ENCODE measurements at regions not wholly inside any gene's neighbourhood (a gene's known extent, or its start where the extent isn't known, plus 50 kb on each side); places are given as distances from the start of the nearest gene placed in this dataset.

DNA sequence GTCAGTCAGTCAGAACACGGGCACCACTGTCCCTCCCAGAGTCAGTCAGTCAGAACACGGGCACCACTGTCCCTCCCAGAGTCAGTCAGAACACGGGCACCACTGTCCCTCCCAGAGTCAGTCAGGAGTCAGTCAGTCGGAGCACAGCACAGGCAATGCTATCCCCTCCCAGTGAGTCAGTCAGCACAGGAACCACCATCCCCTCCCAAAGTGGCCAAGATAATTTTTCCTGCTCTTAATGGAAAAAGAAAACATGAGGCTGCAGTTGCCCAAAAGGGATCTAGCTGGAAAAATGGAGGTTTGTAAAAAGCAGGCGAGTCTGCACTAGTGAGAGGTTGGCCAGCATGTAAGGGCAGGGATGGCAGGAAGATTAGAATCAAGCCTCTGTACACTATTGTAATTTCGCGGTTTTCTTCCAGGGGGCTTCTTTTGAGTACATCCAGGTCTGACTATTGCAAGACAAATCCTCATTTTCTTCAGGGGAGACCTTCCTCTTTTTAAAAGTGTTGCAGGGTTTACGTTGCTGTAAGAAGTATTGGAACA, 213.8 kb downstream of the SIPA1L2 start:
- peak; percentile 45 for DNase-seq (ENCODE audit: low read depth)

DNA sequence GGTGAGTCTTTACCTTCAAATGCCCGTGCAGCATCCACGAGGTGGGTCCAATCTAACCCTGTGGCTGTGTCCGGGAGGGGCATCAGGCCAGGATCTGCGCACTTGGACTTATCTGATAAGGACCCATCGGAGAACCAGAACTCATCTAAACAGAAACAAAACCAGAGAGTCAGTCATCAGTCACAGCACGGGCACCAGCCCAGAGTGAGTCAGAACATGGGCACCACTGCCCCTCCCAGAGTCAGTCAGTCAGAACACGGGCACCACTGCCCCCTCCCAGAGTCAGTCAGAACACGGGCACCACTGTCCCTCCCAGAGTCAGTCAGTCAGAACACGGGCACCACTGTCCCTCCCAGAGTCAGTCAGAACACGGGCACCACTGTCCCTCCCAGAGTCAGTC, 214.5 kb downstream of the SIPA1L2 start:
- DNase-seq (ENCODE audit: low read depth) = peak; percentile 36

DNA sequence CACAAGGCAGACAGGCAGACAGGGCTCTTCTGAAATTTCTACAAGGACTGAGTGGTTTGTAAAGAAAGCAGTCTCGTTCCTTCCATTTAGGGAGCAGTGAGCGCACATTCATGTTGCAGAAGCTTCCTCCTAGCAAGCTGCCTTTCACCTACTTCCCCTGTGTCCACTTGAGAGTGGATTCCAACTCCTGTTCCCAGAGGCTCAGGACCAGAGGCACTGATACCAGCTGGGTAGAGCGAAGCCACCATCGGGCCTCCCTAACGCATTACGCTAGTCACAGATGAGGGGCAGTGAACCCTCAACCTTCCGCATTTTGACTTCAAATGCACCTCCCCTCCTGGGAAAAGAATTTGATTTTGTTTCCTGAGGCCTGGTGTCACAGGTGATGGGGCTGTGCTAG, 215.8 kb downstream of the SIPA1L2 start:
- DNase-seq (ENCODE audit: low read depth) = no peak

DNA sequence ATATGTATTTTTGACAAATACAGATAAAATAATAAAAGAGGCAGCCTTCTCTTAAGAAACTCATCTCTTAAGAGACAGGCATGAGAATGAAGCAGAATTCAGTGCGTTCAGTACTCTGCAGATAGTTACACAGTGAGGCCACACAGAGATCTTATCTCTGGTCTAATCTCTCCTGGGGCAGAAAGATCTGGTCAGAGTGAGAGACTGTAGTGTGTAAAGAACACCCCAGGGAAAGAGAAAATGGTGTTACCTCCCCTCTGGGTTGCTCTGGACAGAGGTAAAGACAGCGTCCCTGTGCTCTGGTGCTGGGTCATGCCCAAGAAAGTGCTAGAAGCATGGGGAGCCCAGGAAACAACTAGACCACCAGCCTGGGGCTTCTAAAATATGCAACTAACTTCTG, 216.3 kb downstream of the SIPA1L2 start:
- DNase-seq (ENCODE audit: low read depth) = no peak

DNA sequence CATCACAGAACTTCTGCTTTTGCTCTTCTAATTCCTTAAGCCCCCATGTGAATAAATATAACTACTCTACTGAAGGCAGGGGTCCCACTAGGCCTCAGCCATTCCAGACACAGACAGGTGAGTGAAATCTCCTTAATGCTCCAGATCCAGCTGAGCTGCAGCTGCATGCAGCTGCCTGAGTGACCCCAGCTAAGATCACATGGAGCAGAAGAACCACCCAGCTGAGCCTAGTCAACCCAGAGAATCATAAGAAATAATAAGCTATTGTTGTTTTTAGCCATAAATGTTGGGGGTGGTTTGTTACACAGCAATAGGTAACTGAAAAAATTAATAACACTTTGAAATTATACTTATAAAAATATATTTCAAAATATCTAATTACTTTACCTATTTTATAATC, 220.3 kb downstream of the SIPA1L2 start:
- DNase-seq (ENCODE audit: low read depth) = no peak

DNA sequence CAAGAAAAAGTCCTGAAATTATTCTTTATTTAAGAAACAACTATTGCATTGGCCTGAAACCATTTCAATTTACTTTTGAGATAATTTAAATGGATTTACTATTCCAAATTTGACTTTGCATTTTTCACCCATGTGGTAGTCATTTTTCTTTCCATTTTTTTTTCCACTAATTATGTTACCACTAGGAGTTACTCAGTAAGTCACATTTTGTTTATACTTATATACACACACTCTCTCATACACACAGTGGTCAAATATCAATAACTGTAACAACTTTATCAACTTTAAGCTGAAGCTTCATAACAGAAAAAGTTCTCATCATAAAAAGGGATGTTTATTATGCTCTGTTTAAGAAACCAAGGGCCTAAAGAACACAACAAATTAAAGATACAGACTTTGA, 222.8 kb downstream of the SIPA1L2 start:
- no peak for DNase-seq (ENCODE audit: low read depth)

DNA sequence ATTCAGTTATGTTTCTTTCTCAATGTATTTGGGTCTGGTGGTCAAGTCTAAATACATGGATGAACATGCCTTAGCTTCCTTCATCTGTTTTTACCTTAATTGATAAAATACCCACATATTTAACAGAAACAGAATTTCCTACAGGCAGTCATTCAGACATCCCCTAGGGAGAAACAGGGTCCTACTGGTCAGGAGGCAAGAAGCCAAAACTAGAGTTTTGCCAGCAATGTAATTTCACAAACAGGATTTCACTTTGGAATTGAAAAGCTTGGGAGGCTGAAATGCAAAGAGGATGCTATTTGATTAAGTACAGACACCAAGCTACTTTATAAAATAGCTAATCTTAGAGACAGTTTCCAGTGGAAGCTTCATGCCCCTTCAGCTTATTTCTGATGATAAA, 224.2 kb downstream of the SIPA1L2 start:
- DNase-seq (ENCODE audit: low read depth) = no peak

DNA sequence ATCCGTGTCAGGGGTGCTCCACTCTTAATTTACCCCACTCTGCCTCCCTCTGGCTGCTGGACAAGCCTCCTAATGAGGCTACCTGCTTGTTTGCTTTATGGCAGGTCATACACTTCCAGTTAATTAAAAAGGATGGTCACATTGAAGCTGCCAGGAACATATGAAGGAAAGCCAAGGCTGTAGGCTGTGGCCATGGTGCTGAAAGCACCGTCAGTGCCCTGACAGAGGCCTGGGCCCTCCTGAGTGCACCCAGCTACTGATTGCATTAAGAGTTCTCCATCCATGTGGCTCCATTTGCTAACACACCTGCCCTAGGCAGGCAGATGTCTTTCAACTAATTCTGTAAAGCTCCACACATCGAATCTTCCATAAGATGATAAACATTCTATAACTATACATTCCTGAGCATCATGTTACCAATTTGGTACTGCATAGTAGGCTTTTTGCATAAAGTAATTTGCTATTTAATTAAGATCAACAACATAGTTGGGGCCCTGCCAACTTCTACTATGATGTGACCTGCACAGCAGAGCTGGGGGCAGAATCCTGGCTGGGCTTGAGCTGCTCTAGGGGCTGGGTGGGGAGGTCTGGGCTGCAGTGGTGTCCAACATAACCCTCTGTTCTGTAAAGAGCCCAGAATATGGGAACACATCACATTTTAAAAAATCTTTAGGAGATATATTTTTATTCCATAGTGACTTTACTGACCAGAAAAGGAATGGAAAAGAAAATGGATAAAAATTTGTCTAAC, 224.8 kb downstream of the SIPA1L2 start:
- no peak for DNase-seq (ENCODE audit: low read depth)

DNA sequence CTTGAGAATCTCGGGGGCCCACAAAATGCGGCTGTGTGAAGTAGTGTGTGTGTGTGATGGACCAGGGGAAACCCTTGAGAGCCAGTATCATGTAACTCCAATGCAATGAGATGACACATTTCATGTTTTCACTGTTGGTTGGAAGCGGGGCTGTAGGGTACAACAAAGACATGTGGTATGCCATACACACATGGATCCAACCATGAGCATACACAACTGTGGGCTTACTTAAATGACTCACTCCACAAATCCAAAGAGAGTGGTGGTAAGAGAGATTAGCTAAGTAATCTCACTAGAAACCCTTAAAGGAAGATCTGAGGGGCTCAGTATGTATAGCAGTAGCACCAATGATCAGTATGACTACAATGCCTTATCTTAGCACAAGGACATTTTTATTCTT, 225.7 kb downstream of the SIPA1L2 start:
- DNase-seq (ENCODE audit: low read depth) = no peak

DNA sequence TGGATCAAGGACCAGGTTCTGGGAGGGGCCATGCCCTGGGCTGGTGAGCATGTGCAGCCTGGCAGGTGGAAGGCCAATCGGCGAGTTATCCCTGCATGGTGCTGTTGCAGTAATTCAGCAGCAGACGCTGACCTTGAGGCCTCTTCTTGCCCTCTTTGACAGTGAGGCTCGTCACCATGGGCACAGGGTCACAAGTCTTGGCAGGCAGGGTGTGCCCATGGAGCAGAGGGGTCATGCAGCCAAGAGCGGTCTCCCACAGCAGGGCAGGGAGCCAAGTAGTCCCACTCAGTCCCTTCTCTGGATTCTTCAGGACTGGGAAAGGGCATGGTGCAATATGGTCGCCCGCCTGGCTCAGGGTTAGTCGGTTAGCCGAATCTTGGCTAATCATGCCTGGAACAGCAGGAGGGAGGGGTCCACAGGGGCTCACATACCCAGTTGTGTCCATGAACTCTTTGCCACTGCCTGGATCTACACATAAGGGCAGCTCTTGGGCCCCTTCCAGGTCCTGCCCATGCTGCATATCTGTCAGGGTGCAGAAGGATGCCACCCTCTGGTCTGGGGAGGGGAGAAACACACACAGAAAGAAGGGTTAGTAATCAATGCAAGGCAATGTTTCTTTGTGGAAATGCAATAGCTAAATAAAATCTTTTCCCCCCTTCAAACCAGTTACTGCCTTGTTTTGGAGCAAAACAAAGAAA, 226.8 kb downstream of the SIPA1L2 start:
- no peak for DNase-seq (ENCODE audit: low read depth)

DNA sequence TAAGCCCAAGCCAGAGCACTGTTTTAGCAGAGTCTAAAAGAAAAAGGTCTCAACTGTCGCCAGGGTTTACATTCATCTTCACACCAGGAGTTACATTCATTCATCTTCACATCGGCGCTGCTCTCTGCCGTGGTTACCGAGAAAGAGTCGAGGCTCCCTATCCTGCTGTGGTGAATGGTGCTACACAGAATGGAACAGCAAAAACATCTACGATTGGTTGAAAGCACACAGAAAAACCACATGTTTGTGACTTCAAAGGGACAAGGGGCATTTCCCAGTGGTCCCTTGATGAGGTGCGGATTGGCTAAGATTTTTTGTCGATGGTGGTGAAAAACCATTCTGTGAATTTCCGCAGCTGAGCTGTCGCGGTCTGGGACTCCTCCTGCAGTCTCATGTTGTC, 231.1 kb downstream of the SIPA1L2 start:
- DNase-seq (ENCODE audit: low read depth) = no peak

DNA sequence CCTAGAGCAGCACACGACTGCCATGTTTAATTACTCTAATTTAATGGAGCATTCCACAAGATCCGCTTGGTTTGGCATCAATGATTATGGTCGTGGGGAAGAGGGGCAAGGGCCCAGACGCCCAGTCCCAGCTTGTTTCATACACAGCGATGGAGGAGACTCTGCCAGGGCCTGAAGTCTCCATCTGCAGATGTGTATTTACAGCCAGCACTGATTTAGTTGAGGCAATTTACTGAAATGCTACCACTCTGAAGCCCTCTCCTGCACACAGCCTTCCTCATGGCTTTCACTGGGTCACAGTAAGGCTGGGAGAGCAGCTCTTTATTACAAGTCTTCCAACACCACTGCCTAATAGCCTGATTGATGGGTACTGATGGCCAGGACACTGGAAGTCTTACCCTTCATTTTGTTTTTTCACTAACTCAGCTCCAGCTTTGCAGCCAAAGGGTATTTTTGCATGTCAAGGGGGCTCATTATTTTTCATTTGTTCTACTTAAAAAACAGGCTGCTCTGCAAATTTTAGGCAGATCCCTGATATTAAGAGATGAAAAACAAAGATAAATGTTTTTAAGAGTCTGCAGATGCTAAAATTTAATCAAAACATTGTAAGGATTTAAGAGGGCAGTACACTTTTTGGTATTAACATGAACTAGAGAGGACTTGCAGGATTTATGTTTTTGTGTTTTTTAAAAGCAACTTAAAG, 236.3 kb downstream of the SIPA1L2 start:
- no peak for DNase-seq (ENCODE audit: low read depth)

DNA sequence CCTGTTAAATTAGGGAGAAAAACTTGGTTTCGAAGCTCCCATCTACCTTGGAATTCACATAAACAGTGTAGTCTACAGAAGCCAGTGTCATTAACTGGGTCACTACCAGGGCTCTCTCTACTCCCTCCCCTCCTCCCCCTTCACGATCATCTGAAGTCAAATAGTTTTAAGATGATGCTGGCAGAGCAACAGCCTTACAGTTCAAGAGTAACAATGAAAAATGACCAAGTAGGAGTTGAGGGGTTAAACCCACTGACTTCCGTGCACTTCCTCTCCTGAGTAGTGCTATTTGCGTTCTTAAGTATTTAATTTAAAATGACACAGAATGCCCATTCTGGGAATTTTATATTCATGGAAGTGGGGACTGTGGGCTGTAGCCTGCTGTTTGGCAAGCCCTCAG, 236.9 kb downstream of the SIPA1L2 start:
- DNase-seq (ENCODE audit: low read depth) = peak; percentile 17

DNA sequence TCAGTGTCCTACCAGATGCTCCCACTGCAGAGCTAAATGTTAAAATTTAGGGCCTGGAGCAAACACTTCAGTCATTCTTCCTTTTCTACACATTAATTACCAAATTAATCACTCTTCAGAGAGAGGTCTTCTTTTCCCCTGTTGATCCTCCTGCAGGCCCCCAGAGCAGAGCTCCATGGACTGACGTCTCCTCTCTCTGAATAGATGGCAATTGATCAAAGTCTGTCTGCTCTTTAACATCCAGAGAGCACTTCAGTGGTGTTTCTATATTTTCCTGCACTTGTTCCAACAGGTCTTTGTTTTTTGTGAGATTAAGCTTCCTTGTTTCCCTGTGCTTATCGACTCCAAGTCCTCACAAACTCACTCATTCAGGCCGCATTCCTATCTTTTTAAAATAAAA, 239.3 kb downstream of the SIPA1L2 start:
- DNase-seq (ENCODE audit: low read depth) = no peak

DNA sequence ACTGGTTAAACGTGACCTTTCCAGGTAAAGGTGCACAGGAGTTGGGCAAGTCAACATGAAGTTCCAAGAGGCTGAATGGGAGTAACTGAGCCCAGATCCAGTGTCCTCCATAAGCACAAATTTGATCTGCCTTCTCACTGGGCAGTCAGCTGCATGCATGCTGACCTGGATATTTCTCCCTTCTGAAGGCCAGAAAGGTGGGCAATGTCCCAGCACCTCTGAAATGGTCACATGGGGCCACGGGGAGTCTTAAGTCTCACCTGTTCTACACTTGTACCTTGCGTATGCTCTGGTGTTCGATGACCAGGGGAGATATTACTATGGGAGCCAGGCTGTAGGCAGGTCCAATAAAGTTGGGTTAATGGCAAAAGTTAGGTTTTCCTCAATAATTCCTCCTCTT, 240.2 kb downstream of the SIPA1L2 start:
- DNase-seq (ENCODE audit: low read depth) = no peak

DNA sequence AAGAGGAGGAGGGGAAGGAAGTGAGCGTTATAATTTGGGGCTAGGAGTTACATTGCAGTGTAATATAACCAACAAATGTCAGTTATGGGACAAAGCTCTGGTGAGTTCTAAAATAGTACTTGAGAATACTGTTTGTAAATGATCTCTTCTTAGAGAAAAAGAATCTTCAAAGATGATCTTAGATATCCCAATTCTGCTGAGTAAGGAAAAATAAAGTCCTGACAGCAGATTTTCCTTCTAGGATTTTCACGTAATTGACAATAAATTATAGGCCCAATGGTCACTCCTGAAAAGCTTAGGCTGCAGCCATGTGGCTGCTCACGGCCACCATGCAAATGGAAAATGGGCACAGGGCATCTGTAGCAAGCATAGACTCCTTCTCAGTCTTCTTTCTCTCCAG, 241.6 kb downstream of the SIPA1L2 start:
- DNase-seq (ENCODE audit: low read depth) = no peak

DNA sequence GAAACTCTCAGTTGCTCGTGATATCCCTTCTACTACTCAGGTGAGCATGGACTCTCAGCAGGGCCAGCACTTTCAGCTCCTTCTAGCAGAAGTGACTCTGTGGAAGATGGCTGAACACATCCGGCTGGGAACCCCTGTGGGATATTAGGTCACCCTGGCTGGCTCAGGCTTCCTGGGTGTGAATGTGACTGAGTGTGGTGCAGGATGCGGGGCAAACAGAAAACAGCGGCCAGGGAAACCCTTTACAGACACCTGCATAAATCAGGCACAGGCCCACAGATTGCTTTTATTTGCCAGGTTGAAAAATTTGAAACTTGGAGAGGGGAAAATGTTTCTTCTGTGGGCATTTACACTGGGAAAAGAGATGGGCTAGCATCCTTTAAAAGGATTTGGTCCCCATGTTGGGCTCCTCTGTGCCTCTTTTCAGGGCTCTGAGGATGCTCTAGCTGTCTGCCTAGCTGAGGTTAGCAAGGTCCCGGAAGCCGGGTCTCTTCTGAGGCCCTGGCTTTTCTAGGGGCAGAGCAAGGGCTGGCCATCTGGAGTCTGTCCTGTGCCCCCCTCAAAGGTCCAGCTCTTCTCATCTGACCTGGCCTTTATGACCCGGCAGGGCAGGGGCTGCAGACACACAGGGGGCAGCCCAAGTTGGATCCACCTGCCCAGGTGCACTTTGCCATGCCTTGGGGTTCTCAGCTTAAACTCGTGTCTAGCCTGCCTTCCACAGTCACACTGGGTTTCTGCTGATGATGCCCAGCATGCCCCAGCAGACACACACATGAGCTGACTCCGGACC, 243.0 kb downstream of the SIPA1L2 start:
- DNase-seq (ENCODE audit: low read depth) = peak; percentile 28

DNA sequence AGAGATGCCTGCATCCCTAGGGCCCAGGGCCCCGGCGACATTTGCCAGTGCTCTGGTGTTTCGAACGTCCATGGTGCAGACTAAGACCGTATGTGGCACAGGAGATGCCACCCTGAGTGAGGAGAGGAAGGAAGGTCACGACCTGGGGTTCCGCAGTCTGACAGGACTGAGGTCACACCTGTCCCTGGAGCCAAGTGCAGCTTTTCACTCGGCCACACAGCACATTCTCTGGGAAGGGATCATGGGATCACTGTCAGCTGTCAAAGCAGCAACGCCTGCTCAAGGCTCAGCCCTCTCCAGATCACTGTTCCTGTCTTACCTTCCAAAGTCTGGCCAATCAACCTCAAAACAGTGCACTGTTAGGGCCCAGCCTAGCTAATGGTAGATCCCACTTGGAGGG, 243.6 kb downstream of the SIPA1L2 start:
- DNase-seq (ENCODE audit: low read depth) = no peak

DNA sequence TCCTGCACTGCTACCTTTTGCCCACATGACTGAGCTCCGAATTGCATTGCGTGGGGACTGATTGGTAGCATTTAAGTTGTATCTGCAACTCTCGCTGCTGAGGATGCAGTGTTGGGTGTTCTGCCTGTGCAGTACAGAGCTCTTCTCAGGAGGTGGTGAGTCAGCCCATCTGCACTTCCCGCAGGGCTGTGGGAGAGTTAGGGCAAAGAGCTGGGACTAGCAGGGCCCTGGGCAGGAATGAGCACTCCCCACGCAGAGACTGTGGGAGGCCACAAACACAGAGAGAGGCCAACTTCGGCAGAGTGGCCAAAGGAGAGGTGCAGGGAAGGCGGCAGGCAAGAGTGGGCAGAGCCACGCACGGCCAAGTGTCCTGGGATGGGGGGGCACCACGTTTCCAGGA, 244.7 kb downstream of the SIPA1L2 start:
- peak; percentile 86 for DNase-seq (ENCODE audit: low read depth)

DNA sequence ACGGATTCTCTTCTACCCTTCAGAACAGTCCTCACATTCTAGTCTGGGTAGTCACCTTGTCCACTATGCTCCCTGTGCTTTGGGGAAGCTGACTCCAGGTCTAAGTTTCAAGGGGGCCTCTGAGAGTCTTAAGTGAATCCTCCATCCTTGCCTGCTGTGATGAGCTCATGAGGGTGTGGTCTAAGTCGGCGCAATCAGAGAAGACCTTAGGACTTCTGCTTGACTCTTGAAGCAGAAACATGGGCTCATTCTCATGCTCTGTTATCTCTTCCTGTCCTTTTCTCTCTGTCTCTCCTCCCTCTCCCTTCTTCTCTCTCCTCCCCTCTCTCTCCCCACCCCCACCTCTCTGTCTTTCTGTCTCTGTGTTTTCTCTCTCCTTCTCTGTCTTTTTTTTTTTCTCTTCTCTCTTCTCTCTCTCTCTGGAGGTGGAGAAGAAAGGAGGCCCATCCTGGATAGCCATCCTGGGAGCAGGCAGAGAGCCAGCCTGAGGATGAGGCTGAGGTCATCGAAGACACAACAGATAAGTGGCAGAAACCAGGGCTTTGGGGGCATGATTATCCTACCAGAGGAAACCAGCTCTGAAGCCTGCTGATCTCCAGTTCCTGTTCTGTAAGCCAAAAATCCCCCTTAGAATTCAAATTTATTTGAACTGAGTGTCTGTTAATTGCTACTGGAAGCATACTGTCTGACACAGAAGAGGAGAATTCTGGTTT, 245.6 kb downstream of the SIPA1L2 start:
- peak; percentile 27 for DNase-seq (ENCODE audit: low read depth)

DNA sequence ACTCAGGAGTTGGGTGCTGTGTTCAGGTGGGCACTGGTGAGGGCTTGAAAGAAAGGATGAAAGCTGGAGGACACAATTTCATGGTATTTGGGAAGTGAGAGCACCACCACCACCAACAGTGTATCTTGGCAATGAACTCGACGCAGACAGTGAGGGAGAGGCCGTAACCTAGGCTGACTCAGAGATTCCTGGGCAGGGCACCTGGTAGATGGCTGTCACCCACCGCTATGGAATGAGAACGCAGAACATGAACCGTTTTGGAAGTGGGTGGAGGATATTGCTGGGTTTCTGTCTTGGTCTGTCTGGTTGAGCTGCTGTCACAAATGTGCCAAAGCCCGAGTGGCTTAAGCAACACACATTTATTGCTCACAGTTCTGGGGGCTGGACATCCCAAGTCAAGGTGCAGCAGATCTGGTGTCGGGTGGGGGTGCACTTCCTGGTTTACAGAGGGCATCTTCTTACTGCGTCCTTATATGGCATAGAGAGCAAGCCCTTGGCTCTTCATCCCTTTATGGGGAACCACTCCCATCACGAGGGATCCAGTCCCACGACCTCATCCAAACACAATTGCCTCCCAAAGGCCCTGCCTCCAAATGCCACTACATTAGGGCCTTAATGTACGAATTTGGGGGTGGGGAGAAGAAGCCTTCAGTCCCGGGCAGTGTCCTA, 246.3 kb downstream of the SIPA1L2 start:
- DNase-seq (ENCODE audit: low read depth) = peak; percentile 42
